ENCODE measurements at regions not wholly inside any gene's neighbourhood (a gene's known extent, or its start where the extent isn't known, plus 50 kb on each side); places are given as distances from the start of the nearest gene placed in this dataset.

GRCh38 chr18:51399491-51400122, 202.1 kb upstream of the MEX3C start:
- Histone ChIP-seq H2BK120ac (replicated peaks; ENCODE audit: low read depth, low read length) (no peak overlapping the region), H4K8ac (ENCODE audit: extremely low read depth, insufficient read depth, low read length) (no peak overlapping the region), H4K5ac (ENCODE audit: insufficient read length, low read depth, low read length) (no peak overlapping the region), H3K4me2 (ENCODE audit: insufficient read depth in 1 of 2, low read depth in 2 of 2, low read length in 2 of 2) (no peak overlapping the region), H3K4me3 (ENCODE audit: extremely low read depth in 1 of 4, insufficient read depth in 2 of 4, low read depth in 3 of 4, low read length in 4 of 4) (no peak overlapping the region), H3K27me3 (replicated peaks in 1 of 4; ENCODE audit: control insufficient read depth in 3 of 4, extremely low read depth in 1 of 4, insufficient read depth in 3 of 4, low read length in 3 of 4) (no peaks in the 10 kb centered on the region), H3K4me1 (replicated peaks in 1 of 4; ENCODE audit: control insufficient read depth in 3 of 4, insufficient read depth in 4 of 4, low read length in 3 of 4) (peaks cover 2 to 8% (median 4%) of the 10 kb centered on the region in 4 experiments; a peak in 4 of 7 replicates), H3K79me1 (ENCODE audit: low read depth, low read length) (no peaks in the 10 kb centered on the region), H2BK20ac (ENCODE audit: low read length) (no peak overlapping the region), H3K9me3 (ENCODE audit: insufficient read depth in 2 of 2, low read depth in 1 of 2, low read length in 1 of 2) (no peaks in the 10 kb centered on the region), H3K23me2 (ENCODE audit: low read depth, low read length) (no peaks in the 10 kb centered on the region), H2BK5ac (ENCODE audit: low read depth, low read length) (no peak overlapping the region), H4K91ac (replicated peaks; ENCODE audit: insufficient read length, low read length) (no peak overlapping the region), H2BK12ac (ENCODE audit: low read depth, low read length) (no peak overlapping the region), H3K4ac (replicated peaks; ENCODE audit: insufficient read length, low read depth, low read length) (no peak overlapping the region), H3K79me2 (ENCODE audit: control insufficient read depth in 1 of 2, insufficient read depth in 2 of 2, low read length in 2 of 2) (no peaks in the 10 kb centered on the region), H3K18ac (ENCODE audit: extremely low read depth, low read length) (no peak overlapping the region), H3K23ac (ENCODE audit: insufficient read length) (no peak overlapping the region), H3K9ac (replicated peaks in 1 of 4; ENCODE audit: extremely low read depth in 1 of 4, low read depth in 3 of 4, low read length in 3 of 4) (no peak overlapping the region), H4K20me1 (replicated peaks in 1 of 2; ENCODE audit: control insufficient read depth in 1 of 2, insufficient read depth in 2 of 2, low read length in 2 of 2) (no peaks in the 10 kb centered on the region), H3K14ac (ENCODE audit: insufficient read length) (no peak overlapping the region), H3K56ac (replicated peaks; ENCODE audit: insufficient read length, low read depth, low read length) (no peak overlapping the region), H3K36me3 (ENCODE audit: control insufficient read depth in 2 of 4, insufficient read depth in 4 of 4, low read length in 3 of 4) (no peaks in the 10 kb centered on the region), H2BK15ac (ENCODE audit: low read length) (no peak overlapping the region), H2AK5ac (ENCODE audit: low read depth, low read length) (no peak overlapping the region), H3K27ac (ENCODE audit: low read depth, low read length) (no peak overlapping the region), H2AFZ (ENCODE audit: low read length) (no peak overlapping the region)
- ChIA-PET CTCF (ENCODE audit: partially characterized antibody) (interaction anchor here (4.6 kb wide), 1 partner anchor 15 kb away, joined by 23 read pairs; no protein-coding TSS in a partner anchor), POLR2A (ENCODE audit: partially characterized antibody) (no interaction called here)
- DNase-seq (ENCODE audit: low read depth in 1 of 2, low spot score in 2 of 2) (no peak), FAIRE-seq (no peak)
- 93% methylated on average over 11 of the region's 11 CpGs; no CpG with 5 or more reads in 1 of the 2 experiments for WGBS, 2 experiments (ENCODE audit: extremely low coverage in 1 of 2, insufficient coverage in 1 of 2, insufficient read length in 1 of 2, insufficient replicate concordance in 2 of 2, low coverage in 1 of 2, low lambda C conversion rate in 2 of 2, missing lambda C conversion rate in 1 of 2)
- TF ChIP-seq CEBPB (IDR thresholded peaks at IDR 0.05; ENCODE audit: low read depth, low read length) (peak; percentile 68), SAP30 (IDR thresholded peaks at IDR 0.05; ENCODE audit: insufficient read depth, insufficient replicate concordance, low read length) (no peak), SP2 (IDR thresholded peaks at IDR 0.05; ENCODE audit: low read length) (no peak), USF2 (IDR thresholded peaks at IDR 0.05; ENCODE audit: low read length) (no peak), SP1 (IDR thresholded peaks at IDR 0.05; ENCODE audit: low read depth, low read length) (no peak), RNF2 (IDR thresholded peaks at IDR 0.05; ENCODE audit: borderline replicate concordance, low read depth, low read length, missing control alignments, poor library complexity, severe bottlenecking) (no peak), NANOG (IDR thresholded peaks at IDR 0.05; ENCODE audit: insufficient read depth, low read depth, low read length, poor library complexity, severe bottlenecking) (no peak)
